ENCODE measurements at regions not wholly inside any gene's neighbourhood (a gene's known extent, or its start where the extent isn't known, plus 50 kb on each side); places are given as distances from the start of the nearest gene placed in this dataset.
"Not testable (repeated sequence)": the region's sequence is repeated elsewhere in the genome, so short reads cannot be mapped to it uniquely, and the experiment has no call there.

DNA sequence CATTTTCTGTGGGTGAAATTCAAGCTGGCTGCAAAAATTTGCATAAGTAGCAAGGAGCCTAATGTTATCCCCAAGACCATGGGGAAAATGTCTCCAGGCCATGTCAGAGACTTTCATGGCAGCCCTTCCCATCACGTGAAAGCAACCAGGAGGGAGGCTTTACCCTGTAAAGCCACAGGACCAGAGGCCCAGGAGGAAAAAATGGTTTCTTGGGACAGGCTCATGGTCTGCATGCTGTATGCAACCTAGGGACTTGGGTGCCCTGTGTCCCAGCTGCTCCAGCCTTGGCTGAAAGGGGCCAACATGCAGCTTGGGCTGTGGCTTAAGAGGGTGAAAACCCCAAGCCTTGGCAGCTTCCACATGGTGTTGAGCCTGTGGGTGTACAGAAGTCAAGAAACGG, 489.3 kb downstream of the PRR16 start:
- TF ChIP-seq, protein P1, sequence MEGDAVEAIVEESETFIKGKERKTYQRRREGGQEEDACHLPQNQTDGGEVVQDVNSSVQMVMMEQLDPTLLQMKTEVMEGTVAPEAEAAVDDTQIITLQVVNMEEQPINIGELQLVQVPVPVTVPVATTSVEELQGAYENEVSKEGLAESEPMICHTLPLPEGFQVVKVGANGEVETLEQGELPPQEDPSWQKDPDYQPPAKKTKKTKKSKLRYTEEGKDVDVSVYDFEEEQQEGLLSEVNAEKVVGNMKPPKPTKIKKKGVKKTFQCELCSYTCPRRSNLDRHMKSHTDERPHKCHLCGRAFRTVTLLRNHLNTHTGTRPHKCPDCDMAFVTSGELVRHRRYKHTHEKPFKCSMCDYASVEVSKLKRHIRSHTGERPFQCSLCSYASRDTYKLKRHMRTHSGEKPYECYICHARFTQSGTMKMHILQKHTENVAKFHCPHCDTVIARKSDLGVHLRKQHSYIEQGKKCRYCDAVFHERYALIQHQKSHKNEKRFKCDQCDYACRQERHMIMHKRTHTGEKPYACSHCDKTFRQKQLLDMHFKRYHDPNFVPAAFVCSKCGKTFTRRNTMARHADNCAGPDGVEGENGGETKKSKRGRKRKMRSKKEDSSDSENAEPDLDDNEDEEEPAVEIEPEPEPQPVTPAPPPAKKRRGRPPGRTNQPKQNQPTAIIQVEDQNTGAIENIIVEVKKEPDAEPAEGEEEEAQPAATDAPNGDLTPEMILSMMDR (IDR thresholded peaks at IDR 0.05), result not testable (repeated sequence)
- TF ChIP-seq POLR2A (IDR thresholded peaks at IDR 0.05), result not testable (repeated sequence)

Measured in testis (tissue), 2 donors.